Right renal pelvis (tissue), 4 donors: ENCODE measurements at regions not wholly inside any gene's neighbourhood (a gene's known extent, or its start where the extent isn't known, plus 50 kb on each side); places are given as distances from the start of the nearest gene placed in this dataset.

Experiments used
- DNase-seq, 4 donors: peaks; one replicate each; pipeline ENCODE4 v3.0.0-alpha.2; 2013; ENCODE audit warnings: low read depth in 4 of 4, low spot score in 3 of 4, missing footprints in 1 of 4

DNA sequence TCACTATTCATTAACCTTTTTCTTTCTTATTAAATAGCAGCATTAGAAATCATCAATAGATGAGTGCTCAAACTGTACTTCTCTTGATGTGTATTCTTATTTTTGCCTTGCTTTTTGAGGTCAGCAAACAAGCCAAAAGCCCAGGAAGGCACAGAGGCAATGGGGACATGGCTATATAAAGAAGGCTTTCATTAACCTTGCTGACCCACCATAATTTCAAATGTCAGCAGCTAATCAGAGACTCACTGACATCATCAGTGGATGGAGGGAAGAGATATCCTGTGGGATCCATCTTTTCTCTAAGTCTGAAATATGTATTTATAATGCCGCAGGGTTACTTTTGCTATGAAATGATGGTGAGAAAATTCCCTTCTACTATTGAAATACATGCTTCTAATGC, 1162.8 kb upstream of the ACVR2A start:
- DNase-seq, result no peak

DNA sequence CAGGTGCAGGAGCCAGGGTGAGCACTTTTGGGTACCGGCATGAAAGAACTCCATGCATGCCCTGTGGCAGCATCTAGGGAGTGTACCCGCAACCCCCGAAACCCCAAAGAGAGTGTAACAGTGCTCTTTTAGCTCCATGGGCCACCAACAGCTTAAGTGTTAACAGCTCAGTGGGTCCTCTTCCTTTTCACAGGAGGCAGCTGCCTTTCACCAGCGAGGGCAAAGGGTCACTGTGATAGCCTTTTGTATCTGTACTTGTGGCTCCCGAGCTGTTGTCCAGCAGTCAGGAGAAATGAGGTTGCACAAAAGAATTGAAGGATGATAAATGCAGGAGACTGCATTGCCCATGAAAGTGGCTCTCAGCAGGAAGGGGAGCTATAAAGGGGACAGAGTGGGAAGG, 1166.3 kb upstream of the ACVR2A start:
- DNase-seq, result no peak

GRCh38 chr2:146677280-146677679, 1167.5 kb upstream of the ACVR2A start:
- DNase-seq, result no peak

DNA sequence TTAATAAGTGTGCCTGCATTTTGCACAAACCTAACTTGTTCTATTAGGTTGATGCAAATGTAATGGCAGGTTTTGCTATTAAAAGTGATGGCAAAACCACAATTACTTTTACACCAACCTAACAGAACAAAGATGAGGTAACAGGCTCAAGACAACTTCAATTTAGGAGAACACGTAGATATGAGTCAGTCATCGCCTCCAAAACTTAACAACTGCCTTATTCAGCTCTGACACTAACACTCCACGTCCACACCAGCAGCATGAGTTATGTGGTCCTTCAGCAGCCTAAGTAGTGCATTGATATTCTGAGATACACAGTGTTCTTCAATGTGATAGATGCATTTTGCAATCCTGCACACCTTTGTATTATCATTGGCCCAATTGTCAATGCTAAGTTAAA, 1175.1 kb upstream of the ACVR2A start:
- no peak for DNase-seq

GRCh38 chr2:146666340-146666739, 1178.5 kb upstream of the ACVR2A start:
- DNase-seq, result no peak

DNA sequence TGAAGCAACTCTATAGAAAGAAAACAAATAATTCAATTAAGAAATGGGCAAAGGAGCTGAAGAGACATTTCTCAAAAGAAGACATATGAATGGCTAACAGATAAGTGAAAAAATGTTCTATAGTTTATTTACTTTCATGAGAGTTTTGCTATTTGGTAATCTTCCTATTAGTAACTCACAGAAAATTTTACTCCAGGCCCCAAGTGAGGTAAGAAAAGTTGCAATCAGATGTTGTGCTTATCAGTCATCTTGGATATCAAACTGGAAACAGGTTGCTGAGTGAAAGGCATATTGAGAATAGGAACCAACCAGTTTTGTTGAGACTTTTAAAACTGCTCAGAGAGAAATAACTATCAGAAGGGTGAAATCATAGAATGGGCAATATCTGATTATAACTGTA, 1179.0 kb upstream of the ACVR2A start:
- DNase-seq, result no peak

- DNase-seq, result peak in 3 of 4 donors; percentile 11 to 31 (median 14)
Measured at GRCh38 chr2:146661473-146662096, 1183.2 kb upstream of the ACVR2A start.

DNA sequence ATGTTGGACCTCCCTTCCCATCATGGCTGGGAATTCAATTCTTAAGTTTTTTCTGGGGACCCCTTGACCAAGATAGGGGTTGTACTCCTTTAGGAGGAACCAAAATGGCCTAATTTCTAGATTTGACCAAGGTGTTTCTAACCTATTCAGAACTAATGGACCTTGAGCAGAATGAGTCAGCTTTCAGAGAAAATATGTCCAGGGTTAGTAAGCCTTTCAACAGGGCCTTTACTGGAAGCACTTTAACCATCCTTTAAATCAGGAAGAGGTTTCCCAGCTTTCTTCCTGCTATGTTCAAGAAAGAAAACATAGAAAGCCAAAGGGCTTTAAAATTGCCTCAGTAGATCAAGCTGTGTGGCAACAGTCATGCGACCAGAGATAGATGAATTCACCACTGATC, 1184.9 kb upstream of the ACVR2A start:
- no peak for DNase-seq

DNA sequence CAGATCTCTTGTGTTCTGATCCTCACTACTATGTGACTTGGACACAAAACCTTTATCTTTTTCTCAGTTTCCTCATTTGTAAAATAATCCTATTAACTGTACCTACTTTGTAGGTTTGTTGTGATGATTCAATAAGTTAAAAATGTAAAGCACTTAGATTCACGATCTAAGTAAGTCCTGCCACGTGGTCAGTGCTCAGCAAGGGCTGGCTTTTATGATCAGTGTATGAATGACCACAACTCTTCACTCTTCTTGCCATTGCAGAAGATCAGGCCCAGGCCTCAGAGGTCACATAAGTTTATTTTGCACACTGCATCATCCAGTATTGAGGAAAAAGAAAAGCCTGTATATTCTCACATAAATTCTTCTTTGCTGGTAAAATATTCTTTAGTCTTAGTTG, 1192.5 kb upstream of the ACVR2A start:
- DNase-seq, result no peak

DNA sequence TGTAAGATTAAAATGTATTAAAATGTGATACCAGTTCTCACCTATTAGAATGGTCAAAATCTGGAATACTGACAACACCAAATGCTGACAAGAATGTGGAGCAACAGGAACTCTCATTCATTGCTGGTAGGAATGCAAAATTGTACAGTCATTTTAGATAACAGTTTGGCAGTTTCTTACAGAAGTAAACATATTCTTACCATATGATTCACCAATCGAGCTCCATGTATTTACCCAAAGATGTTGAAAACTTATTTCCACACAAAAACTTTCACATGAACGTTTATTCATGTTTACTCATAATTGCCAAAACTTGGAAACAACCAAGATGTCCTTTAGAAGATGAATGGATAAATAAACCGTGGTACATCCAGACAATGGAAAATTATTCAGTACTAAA, 1193.5 kb upstream of the ACVR2A start:
- DNase-seq, result no peak

DNA sequence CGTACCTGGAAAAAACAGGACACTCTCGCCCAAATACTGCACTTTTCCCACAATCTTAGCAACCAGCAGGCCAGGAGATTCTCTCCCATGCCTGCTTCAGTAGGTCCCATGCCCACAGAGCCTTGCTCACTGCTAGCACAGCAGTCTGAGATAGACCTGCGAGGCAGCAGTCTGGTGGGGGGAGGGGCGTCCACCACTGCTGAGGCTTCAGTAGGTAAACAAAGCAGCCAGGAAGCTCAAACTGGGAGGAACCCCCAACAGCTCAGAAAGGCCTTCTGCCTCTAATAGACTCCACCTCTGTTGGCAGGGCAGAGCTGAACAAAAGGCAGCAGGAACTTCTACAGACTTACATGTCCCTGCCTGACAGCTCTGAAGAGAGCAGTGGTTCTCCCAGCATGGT, 1202.8 kb upstream of the ACVR2A start:
- DNase-seq, result no peak

GRCh38 chr2:146634230-146635097, 1210.4 kb upstream of the ACVR2A start:
- DNase-seq, result no peak

DNA sequence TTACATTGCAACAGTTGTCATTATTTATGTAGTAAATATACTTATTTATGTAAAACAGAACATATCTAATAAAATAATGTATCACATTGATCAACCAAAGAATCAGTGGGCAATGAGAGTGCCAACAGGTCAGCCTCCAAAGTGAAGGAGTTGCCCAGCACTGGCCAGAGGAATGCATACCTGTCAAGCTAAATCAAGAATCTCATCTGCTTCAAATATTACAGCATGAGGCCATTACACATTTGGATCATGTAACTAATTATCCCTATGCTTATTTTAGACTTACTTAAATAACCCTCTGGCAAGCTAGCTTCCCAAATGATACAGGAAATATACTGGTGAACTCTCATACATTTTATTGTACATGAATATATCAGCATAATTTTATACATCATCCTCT, 1211.7 kb upstream of the ACVR2A start:
- DNase-seq, result no peak

- DNase-seq, result no peak
Measured at GRCh38 chr2:146632707-146633106, 1212.1 kb upstream of the ACVR2A start.

- DNase-seq, result peak in 1 of 4 donors; percentile 19
Measured at GRCh38 chr2:146624430-146625160, 1220.2 kb upstream of the ACVR2A start.

DNA sequence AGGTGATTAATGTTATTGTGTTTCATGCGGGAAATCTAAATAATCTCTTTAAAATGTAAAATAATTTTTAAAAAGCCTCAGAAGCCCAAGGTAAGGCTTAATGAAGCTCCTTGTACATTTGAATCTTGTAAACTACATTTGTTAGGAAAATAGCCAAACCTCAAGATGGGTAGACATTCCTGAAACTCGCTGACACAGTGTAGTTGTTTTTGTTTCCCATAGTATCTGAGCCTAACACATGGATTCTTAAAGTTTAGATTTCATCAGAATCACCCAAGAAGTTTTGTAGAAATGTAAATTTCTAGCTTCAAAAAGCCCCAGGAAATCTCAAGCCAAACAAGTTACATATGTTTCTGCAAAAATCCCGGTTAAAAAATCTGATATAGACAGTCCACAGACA, 1221.1 kb upstream of the ACVR2A start:
- DNase-seq, result no peak

- DNase-seq, result no peak
Measured at GRCh38 chr2:146621656-146622055, 1223.2 kb upstream of the ACVR2A start.

GRCh38 chr2:146615778-146616177, 1229.1 kb upstream of the ACVR2A start:
- DNase-seq, result no peak

- DNase-seq, result no peak
Measured at GRCh38 chr2:146608490-146608889, 1236.3 kb upstream of the ACVR2A start.

- DNase-seq, result no peak
Measured at GRCh38 chr2:146604521-146604920, 1240.3 kb upstream of the ACVR2A start.

DNA sequence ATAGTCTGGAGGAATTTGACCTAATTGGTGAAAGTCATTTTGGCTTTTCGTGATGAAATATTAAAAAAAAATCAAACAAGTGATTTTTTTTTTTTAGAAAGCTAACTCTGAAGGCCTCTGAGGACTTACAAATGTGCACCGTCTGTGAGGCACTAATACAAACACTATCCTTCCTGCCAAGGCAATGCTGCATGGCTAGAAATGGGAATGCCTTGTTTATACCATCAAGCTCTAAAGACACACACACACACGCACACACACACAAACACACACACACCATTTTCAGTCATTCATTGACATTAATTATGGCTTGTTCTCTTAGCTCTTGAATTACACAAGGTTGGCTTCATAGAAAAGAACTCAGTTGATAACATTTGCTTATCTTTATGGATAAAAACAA, 1242.0 kb upstream of the ACVR2A start:
- no peak for DNase-seq

DNA sequence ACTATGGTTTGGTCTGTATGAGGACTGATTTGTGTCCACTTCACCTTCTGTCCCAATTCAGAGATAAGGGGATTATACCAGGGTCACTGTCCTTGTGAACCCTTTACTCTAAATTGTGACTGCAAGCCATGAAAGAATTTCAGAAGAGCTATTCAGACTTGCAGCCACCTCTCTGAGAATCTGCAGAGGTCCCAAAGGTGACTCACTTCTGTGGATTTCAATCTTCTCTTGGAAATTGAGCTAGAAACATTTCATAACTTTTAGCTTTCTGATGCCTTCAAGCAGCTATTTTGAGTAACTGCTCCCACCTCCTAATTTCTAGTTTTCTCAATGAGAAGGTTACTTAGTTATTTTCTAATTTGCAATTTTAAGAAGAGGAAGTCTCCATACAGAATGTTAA, 1242.4 kb upstream of the ACVR2A start:
- DNase-seq, result no peak
